ENCODE measurements at regions not wholly inside any gene's neighbourhood (a gene's known extent, or its start where the extent isn't known, plus 50 kb on each side); places are given as distances from the start of the nearest gene placed in this dataset.

DNA sequence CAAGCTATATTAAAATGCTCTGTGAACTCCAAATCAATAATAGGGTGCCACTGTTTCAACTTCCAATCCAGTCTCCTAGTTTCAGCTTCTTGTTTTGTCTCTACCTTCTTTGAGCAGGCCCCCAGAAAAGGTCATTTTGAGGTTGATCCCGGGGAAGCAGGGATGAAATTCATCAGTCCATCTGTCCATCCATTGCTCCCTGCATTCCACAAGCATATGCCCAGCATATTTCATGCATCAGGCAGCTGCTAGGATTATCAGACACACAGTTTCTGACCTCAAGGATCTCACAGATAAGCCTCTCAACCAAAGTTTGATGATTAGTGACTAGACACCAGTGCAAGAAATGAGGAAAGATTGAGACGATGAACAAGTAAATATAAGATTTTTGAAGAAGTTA, 186.6 kb upstream of the PDE1C start:
- Histone ChIP-seq H3K4me1 (no peaks in the 10 kb centered on the region), H2AFZ (no peak overlapping the region), H3K9ac (no peak overlapping the region), H3K27me3 (ENCODE audit: control insufficient read depth, insufficient read depth, low read length) (no peaks in the 10 kb centered on the region), H3K4me3 (ENCODE audit: low read depth, low read length) (no peak overlapping the region), H3K79me2 (no peaks in the 10 kb centered on the region), H3K4me2 (ENCODE audit: low read length) (no peak overlapping the region), H3K9me3 (ENCODE audit: control insufficient read depth, low read length) (no peaks in the 10 kb centered on the region), H3K27ac (no peak overlapping the region), H3K36me3 (ENCODE audit: control insufficient read depth, insufficient read depth, low read length) (no peaks in the 10 kb centered on the region)
- TF ChIP-seq CTCF (IDR thresholded peaks at IDR 0.05), result no peak

- no peaks in the 10 kb centered on the region for H3K9me3 ChIP-seq (ENCODE audit: control insufficient read depth, low read length)
- no peak overlapping the region for H3K4me2 ChIP-seq (ENCODE audit: low read length)
- no peak overlapping the region for H3K9ac ChIP-seq
- H3K79me2 ChIP-seq, result no peaks in the 10 kb centered on the region
- no peaks in the 10 kb centered on the region for H3K27me3 ChIP-seq (ENCODE audit: control insufficient read depth, insufficient read depth, low read length)
- H3K27ac ChIP-seq, result no peak overlapping the region
- no peak for TF ChIP-seq CTCF (IDR thresholded peaks at IDR 0.05)
- H3K4me3 ChIP-seq (ENCODE audit: low read depth, low read length), result no peak overlapping the region
- no peaks in the 10 kb centered on the region for H3K36me3 ChIP-seq (ENCODE audit: control insufficient read depth, insufficient read depth, low read length)
- no peak overlapping the region for H2AFZ ChIP-seq
- H3K4me1 ChIP-seq, result no peaks in the 10 kb centered on the region
Observed at GRCh38 chr7:32256376-32256775, 186.2 kb upstream of the PDE1C start.

- Histone ChIP-seq H3K27ac (no peak overlapping the region), H3K79me2 (no peaks in the 10 kb centered on the region), H3K4me2 (ENCODE audit: low read length) (no peak overlapping the region), H3K9me3 (ENCODE audit: control insufficient read depth, low read length) (no peaks in the 10 kb centered on the region), H3K4me1 (no peaks in the 10 kb centered on the region), H2AFZ (no peak overlapping the region), H3K36me3 (ENCODE audit: control insufficient read depth, insufficient read depth, low read length) (no peaks in the 10 kb centered on the region), H3K27me3 (ENCODE audit: control insufficient read depth, insufficient read depth, low read length) (no peaks in the 10 kb centered on the region), H3K4me3 (ENCODE audit: low read depth, low read length) (no peak overlapping the region), H3K9ac (no peak overlapping the region)
- no peak for TF ChIP-seq CTCF (IDR thresholded peaks at IDR 0.05)
Observed at GRCh38 chr7:32255036-32255435, 184.8 kb upstream of the PDE1C start.

- Histone ChIP-seq H2AFZ (no peak overlapping the region), H3K27ac (no peak overlapping the region), H3K79me2 (no peaks in the 10 kb centered on the region), H3K4me1 (no peaks in the 10 kb centered on the region), H3K36me3 (ENCODE audit: control insufficient read depth, insufficient read depth, low read length) (no peaks in the 10 kb centered on the region), H3K9ac (no peak overlapping the region), H3K4me3 (ENCODE audit: low read depth, low read length) (no peak overlapping the region), H3K27me3 (ENCODE audit: control insufficient read depth, insufficient read depth, low read length) (no peaks in the 10 kb centered on the region), H3K4me2 (ENCODE audit: low read length) (no peak overlapping the region), H3K9me3 (ENCODE audit: control insufficient read depth, low read length) (no peaks in the 10 kb centered on the region)
- TF ChIP-seq CTCF (IDR thresholded peaks at IDR 0.05), result no peak
Observed at GRCh38 chr7:32253299-32253698, 183.1 kb upstream of the PDE1C start.

DNA sequence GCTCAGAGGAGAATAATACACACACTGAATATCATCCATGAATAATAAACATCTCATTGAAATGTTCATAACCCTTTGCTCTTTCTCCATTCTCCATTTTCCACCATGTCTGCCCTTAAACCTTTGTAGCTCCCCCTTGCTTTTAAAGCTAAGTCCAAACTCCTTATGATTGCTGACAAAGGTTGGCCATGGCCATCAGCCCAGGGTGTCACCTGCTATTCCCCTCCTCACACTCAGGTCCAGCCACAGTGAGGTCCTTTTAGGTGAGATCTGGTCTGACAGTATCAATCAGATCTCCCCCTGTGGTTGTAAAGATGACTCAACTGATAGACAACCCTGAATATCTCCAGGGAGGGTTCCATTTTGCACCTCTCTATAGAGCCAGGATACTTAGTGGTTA, 181.5 kb upstream of the PDE1C start:
- no peak overlapping the region for H3K27ac ChIP-seq
- no peak overlapping the region for H3K4me2 ChIP-seq (ENCODE audit: low read length)
- H3K27me3 ChIP-seq (ENCODE audit: control insufficient read depth, insufficient read depth, low read length), result no peaks in the 10 kb centered on the region
- H3K4me1 ChIP-seq, result no peaks in the 10 kb centered on the region
- no peaks in the 10 kb centered on the region for H3K36me3 ChIP-seq (ENCODE audit: control insufficient read depth, insufficient read depth, low read length)
- no peak overlapping the region for H2AFZ ChIP-seq
- H3K79me2 ChIP-seq, result no peaks in the 10 kb centered on the region
- no peak overlapping the region for H3K9ac ChIP-seq
- no peak overlapping the region for H3K4me3 ChIP-seq (ENCODE audit: low read depth, low read length)
- TF ChIP-seq CTCF (IDR thresholded peaks at IDR 0.05), result no peak
- H3K9me3 ChIP-seq (ENCODE audit: control insufficient read depth, low read length), result no peaks in the 10 kb centered on the region
